ENCODE measurements at regions not wholly inside any gene's neighbourhood (a gene's known extent, or its start where the extent isn't known, plus 50 kb on each side); places are given as distances from the start of the nearest gene placed in this dataset.

GRCh38 chr5:82807021-82807420, 270.2 kb downstream of the TMEM167A start (continued):
- TF ChIP-seq ELF4 (CRISPR knock-in tag; IDR thresholded peaks at IDR 0.05; ENCODE audit: low read depth) (no peak), USF2 (CRISPR knock-in tag; IDR thresholded peaks at IDR 0.05) (no peak), RELA (CRISPR knock-in tag; IDR thresholded peaks at IDR 0.05; ENCODE audit: borderline replicate concordance) (no peak)
- TF ChIP-seq, protein P1, sequence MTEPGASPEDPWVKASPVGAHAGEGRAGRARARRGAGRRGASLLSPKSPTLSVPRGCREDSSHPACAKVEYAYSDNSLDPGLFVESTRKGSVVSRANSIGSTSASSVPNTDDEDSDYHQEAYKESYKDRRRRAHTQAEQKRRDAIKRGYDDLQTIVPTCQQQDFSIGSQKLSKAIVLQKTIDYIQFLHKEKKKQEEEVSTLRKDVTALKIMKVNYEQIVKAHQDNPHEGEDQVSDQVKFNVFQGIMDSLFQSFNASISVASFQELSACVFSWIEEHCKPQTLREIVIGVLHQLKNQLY (CRISPR knock-in tag; IDR thresholded peaks at IDR 0.05): no peak

DNA sequence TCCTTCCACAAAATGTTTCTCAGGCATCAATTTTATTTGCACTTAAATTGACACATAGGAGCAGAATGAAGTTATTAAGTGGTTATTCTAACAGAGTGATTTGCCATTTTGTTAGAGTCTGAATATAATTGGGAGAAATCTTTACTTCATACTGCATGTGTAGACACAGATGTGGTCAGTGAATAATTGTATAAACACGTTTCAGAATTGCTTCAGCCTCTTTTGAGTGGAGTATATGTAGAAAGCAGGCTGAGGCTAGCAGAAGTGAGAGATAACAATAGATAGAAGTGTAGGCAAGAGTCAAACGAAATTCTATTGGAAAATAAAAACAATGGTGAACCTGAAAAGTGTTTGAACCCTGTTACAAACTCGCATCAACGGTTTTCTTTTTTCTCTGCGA, 270.7 kb downstream of the TMEM167A start:
- no peak for DNase-seq (ENCODE audit: low spot score)
- H3K27me3 Mint-ChIP-seq (ENCODE audit: low read depth): no peaks in the 10 kb centered on the region
- H3K27ac Mint-ChIP-seq: no peak overlapping the region
- no peak for ATAC-seq
- no peak for TF ChIP-seq KAT7 (CRISPR knock-in tag; IDR thresholded peaks at IDR 0.05; ENCODE audit: borderline replicate concordance)
- no peak overlapping the region for H3K4me3 Mint-ChIP-seq
- POLR2A ChIA-PET: no interaction called here
- H3K9me3 Mint-ChIP-seq: peaks cover 13% of the 10 kb centered on the region
- H3K4me1 Mint-ChIP-seq: peaks cover 25% of the 10 kb centered on the region
- peaks cover 9% of the 10 kb centered on the region for H3K36me3 Mint-ChIP-seq
- CTCF ChIA-PET: no interaction called here

DNA sequence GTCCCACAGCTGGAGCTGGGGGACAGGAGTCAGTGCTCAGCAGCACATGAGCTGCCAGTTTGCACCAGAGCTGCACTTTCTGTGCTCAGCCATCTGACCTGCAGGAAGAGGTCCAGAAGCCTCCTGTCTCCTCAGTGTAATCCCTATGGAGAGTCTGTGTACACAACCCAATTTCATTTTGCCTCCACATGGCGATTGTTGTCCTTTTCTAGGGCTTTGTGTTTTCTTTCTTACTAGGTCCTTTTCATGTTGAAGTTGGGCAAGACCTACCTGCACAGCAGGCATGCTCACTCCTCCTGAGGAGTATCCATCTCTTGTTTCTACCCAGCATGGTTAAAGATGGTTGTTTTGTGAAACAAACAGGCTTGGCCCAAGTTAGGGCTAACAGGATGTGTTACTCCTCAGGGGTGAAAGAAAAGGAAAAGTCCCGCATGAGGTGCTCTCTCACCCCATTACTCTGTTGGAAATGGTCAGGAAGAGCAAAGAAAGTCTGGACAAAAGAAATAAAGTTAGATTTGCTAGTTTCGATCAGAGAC, 273.0 kb downstream of the TMEM167A start:
- ATAC-seq (peak; percentile 77), DNase-seq (ENCODE audit: low spot score) (no peak)
- H3K27me3 Mint-ChIP-seq (ENCODE audit: low read depth): no peaks in the 10 kb centered on the region
- H3K9me3 Mint-ChIP-seq: peaks cover 9% of the 10 kb centered on the region
- CTCF ChIA-PET: no interaction called here
- H3K4me1 Mint-ChIP-seq: peaks cover 20% of the 10 kb centered on the region
- peak overlapping the region; percentile 43 for H3K27ac Mint-ChIP-seq
- H3K36me3 Mint-ChIP-seq: peaks cover 6% of the 10 kb centered on the region
- TF ChIP-seq ZNF138 (CRISPR knock-in tag; conservative IDR thresholded peaks at IDR 0.05) (no peak), PRRX2 (CRISPR knock-in tag; IDR thresholded peaks at IDR 0.05) (no peak), ZNF416 (CRISPR knock-in tag; IDR thresholded peaks at IDR 0.05) (no peak), RORB (CRISPR knock-in tag; IDR thresholded peaks at IDR 0.05) (no peak), ATF1 (CRISPR knock-in tag; IDR thresholded peaks at IDR 0.05) (no peak), NR3C1 (CRISPR knock-in tag; conservative IDR thresholded peaks at IDR 0.05; ENCODE audit: low read depth) (no peak), ESRRA (CRISPR knock-in tag; IDR thresholded peaks at IDR 0.05; ENCODE audit: borderline replicate concordance) (no peak), TEAD1 (CRISPR knock-in tag; IDR thresholded peaks at IDR 0.05) (no peak), SP1 (CRISPR knock-in tag; conservative IDR thresholded peaks at IDR 0.05) (no peak), USF2 (CRISPR knock-in tag; IDR thresholded peaks at IDR 0.05) (no peak), NFYB (CRISPR knock-in tag; conservative IDR thresholded peaks at IDR 0.05; ENCODE audit: low read depth) (no peak)
- TF ChIP-seq, protein P2, sequence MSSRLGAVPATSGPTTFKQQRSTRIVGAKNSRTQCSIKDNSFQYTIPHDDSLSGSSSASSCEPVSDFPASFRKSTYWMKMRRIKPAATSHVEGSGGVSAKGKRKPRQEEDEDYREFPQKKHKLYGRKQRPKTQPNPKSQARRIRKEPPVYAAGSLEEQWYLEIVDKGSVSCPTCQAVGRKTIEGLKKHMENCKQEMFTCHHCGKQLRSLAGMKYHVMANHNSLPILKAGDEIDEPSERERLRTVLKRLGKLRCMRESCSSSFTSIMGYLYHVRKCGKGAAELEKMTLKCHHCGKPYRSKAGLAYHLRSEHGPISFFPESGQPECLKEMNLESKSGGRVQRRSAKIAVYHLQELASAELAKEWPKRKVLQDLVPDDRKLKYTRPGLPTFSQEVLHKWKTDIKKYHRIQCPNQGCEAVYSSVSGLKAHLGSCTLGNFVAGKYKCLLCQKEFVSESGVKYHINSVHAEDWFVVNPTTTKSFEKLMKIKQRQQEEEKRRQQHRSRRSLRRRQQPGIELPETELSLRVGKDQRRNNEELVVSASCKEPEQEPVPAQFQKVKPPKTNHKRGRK (CRISPR knock-in tag; IDR thresholded peaks at IDR 0.05; ENCODE audit: borderline replicate concordance): no peak
- TF ChIP-seq, protein P3, sequence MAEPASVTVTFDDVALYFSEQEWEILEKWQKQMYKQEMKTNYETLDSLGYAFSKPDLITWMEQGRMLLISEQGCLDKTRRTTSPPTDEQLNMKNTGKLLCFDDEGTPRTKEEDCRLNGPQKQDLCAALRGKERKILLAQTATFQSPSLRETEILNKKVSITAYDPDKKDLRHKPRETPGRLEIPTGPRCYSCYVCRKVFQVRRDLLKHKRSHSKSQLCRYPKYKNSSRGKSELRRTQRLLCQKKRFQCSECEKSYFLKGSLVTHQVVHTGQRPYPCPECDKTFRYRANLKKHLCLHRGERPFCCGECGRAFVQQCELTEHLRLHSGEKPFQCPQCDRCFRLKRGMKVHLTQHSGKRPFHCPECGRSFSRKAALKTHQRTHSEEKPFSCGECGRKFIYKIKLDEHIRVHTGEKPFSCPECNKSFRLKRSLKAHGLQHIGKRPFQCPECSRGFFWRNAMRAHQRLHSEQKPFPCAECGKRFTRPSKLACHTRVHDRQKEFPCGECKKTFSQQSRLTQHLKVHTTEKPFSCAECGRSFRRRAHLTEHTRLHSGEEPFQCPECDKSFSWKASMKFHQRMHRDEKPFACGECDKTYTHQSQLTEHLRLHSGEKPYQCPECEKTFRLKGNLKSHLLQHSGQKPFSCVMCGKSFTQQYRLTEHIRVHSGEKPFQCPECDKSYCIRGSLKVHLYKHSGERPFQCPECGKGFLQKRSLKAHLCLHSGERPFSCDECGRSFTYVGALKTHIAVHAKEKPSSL (CRISPR knock-in tag; conservative IDR thresholded peaks at IDR 0.05): no peak
- TF ChIP-seq, protein P4, sequence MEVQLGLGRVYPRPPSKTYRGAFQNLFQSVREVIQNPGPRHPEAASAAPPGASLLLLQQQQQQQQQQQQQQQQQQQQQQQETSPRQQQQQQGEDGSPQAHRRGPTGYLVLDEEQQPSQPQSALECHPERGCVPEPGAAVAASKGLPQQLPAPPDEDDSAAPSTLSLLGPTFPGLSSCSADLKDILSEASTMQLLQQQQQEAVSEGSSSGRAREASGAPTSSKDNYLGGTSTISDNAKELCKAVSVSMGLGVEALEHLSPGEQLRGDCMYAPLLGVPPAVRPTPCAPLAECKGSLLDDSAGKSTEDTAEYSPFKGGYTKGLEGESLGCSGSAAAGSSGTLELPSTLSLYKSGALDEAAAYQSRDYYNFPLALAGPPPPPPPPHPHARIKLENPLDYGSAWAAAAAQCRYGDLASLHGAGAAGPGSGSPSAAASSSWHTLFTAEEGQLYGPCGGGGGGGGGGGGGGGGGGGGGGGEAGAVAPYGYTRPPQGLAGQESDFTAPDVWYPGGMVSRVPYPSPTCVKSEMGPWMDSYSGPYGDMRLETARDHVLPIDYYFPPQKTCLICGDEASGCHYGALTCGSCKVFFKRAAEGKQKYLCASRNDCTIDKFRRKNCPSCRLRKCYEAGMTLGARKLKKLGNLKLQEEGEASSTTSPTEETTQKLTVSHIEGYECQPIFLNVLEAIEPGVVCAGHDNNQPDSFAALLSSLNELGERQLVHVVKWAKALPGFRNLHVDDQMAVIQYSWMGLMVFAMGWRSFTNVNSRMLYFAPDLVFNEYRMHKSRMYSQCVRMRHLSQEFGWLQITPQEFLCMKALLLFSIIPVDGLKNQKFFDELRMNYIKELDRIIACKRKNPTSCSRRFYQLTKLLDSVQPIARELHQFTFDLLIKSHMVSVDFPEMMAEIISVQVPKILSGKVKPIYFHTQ (CRISPR knock-in tag; IDR thresholded peaks at IDR 0.05): no peak
- POLR2A ChIA-PET: no interaction called here
- H3K4me3 Mint-ChIP-seq: no peak overlapping the region
